K562 (cell line): ENCODE measurements at regions not wholly inside any gene's neighbourhood (a gene's known extent, or its start where the extent isn't known, plus 50 kb on each side); places are given as distances from the start of the nearest gene placed in this dataset.

ENCODE experiments used
- ATAC-seq: fragments of 200-7000 bp; cut with Tn5 transposase; 3 replicates; pipeline ENCODE4 v1.9.1; 2020; ENCODE audit warnings: moderate library complexity
- BruUV-seq: library from RNA; stranded (reverse); fragments of 400-500 nt; replicated peaks from 2 replicates; lab custom pipeline; 2021; lab: Mats Ljungman, UMichigan
- CTCF ChIA-PET: fragments of 300-600 bp; formaldehyde crosslinking; extraction: SDS; loops from one replicate; lab custom pipeline; 2021; ENCODE audit warnings: low intra/inter-chr PET ratio; lab: Yijun Ruan, JAX
- POLR2A ChIA-PET: fragments of 300-600, 350-650 bp; sonication (Branson Sonifier 250); formaldehyde crosslinking; extraction: SDS; loops from one replicate; lab custom pipeline; 2021; ENCODE audit warnings: antibody characterized with exemption, inconsistent platforms; lab: Yijun Ruan, JAX
- DNase-seq, 4 experiments: peaks; one replicate each; pipeline versions ENCODE4 v3.0.0 to v3.0.0-alpha.2; 2011 to 2018; ENCODE audit warnings: low spot score in 3 of 4, mixed read lengths in 3 of 4; ENCODE audit errors: extremely low read depth in 1 of 4
- FAIRE-seq: peaks from 2 replicates; lab custom pipeline; 2011; peaks lifted over from hg19 to GRCh38; lab: Jason Lieb, UNC
- H2AFZ ChIP-seq: 2 replicates; pipeline ENCODE4 v1.6.0; 2011; ENCODE audit warnings: low read depth, low read length, control low read depth, inconsistent platforms
- H3K27ac ChIP-seq: fragments of 200-600 bp; 3 replicates; pipeline ENCODE4 v1.8.0; 2011; ENCODE audit warnings: low read depth, mild to moderate bottlenecking, control low read depth, inconsistent platforms, low read length, moderate library complexity, mixed read lengths; ENCODE audit errors: extremely low read depth
- H3K27me3 ChIP-seq, 2 experiments: fragments of 300-600 bp in 1 of 2; 2 replicates in 1 of 2; 3 replicates in 1 of 2; pipeline versions ENCODE4 v1.6.0 to v1.8.0; 2011; ENCODE audit warnings: inconsistent platforms in 2 of 2, low read length in 2 of 2, mild to moderate bottlenecking in 1 of 2, mixed read lengths in 1 of 2, moderate library complexity in 1 of 2; ENCODE audit not compliant: control insufficient read depth in 2 of 2, insufficient read depth in 2 of 2
- H3K36me3 ChIP-seq: fragments of 300-600 bp; 3 replicates; pipeline ENCODE4 v1.8.0; 2011; ENCODE audit warnings: mild to moderate bottlenecking, low read length, inconsistent platforms; ENCODE audit not compliant: control insufficient read depth, insufficient read depth
- H3K4me1 ChIP-seq, 2 experiments: fragments of 200-600 bp in 1 of 2; replicated peaks in 1 of 2; 2 replicates in 1 of 2; 3 replicates in 1 of 2; pipeline versions ENCODE4 v1.5.1 to v1.8.0; 2011; ENCODE audit warnings: inconsistent platforms in 2 of 2, low read length in 2 of 2, mild to moderate bottlenecking in 1 of 2, mixed read lengths in 1 of 2, moderate library complexity in 1 of 2; ENCODE audit not compliant: control insufficient read depth in 2 of 2, insufficient read depth in 2 of 2
- H3K4me2 ChIP-seq: 2 replicates; pipeline ENCODE4 v1.6.1; 2011; ENCODE audit warnings: low read length, control low read depth, inconsistent platforms, mixed read lengths; ENCODE audit not compliant: insufficient read depth
- H3K4me3 ChIP-seq: fragments of 200-600 bp; sonication (generic), shearing (Covaris generic); 2 replicates; pipeline ENCODE4 v1.5.1; 2016; ENCODE audit warnings: control low read depth, inconsistent platforms
- H3K79me2 ChIP-seq: fragments of 200-600 bp; 3 replicates; pipeline ENCODE4 v1.8.0; 2011; ENCODE audit warnings: low read length, inconsistent platforms; ENCODE audit not compliant: control insufficient read depth, insufficient read depth
- H3K9ac ChIP-seq, 2 experiments: 2 replicates each; pipeline versions ENCODE4 v1.6.0 to v1.6.1; 2011; ENCODE audit warnings: low read depth in 2 of 2, low read length in 2 of 2, control low read depth in 1 of 2, inconsistent platforms in 1 of 2, mild to moderate bottlenecking in 1 of 2, mixed read lengths in 1 of 2; ENCODE audit not compliant: insufficient read depth in 1 of 2
- H3K9me1 ChIP-seq: one replicate; pipeline ENCODE4 v1.6.0; 2011; ENCODE audit warnings: inconsistent platforms, mild to moderate bottlenecking, low read length, moderate library complexity; ENCODE audit not compliant: control insufficient read depth, insufficient read depth
- H3K9me3 ChIP-seq: replicated peaks from 2 replicates; pipeline ENCODE4 v1.5.1; 2011; ENCODE audit warnings: low read depth, low read length, inconsistent platforms; ENCODE audit not compliant: control insufficient read depth, insufficient read depth
- H4K20me1 ChIP-seq: replicated peaks from 2 replicates; pipeline ENCODE4 v1.6.1; 2011; ENCODE audit warnings: low read length, inconsistent platforms, mixed read lengths; ENCODE audit not compliant: control insufficient read depth, insufficient read depth
- CTCF ChIP-seq, 3 experiments: IDR thresholded peaks in 2 of 3; conservative IDR thresholded peaks in 1 of 3; 2 replicates each; pipeline ENCODE4 v1.5.1; 2011 to 2012; ENCODE audit warnings: low read length in 3 of 3, mild to moderate bottlenecking in 3 of 3, control low read depth in 2 of 3, improper control_type of control experiment in 1 of 3, inconsistent platforms in 1 of 3, low read depth in 1 of 3, mixed read lengths in 1 of 3, moderate library complexity in 1 of 3; ENCODE audit not compliant: insufficient read depth in 2 of 3
- DIDO1 ChIP-seq: fragments of 450-650 bp; IDR thresholded peaks from 2 replicates; pipeline ENCODE4 v1.6.1; 2016; ENCODE audit warnings: low read depth, missing biosample characterization, missing genetic modification characterization
- KHSRP ChIP-seq: fragments of 450-650 bp; IDR thresholded peaks from 2 replicates; pipeline ENCODE4 v1.6.1; 2017
- MAZ ChIP-seq, 2 experiments: fragments of 450-650 bp in 1 of 2; sonication (generic) in 1 of 2; formaldehyde crosslinking; IDR thresholded peaks in 1 of 2; conservative IDR thresholded peaks in 1 of 2; 2 replicates each; pipeline versions ENCODE4 v1.4.0 to v1.5.0; 2020; ENCODE audit warnings: mild to moderate bottlenecking in 1 of 2, missing genetic modification reagents in 1 of 2
- PRDM10 ChIP-seq: fragments of 450-650 bp; IDR thresholded peaks from 2 replicates; pipeline ENCODE4 v1.6.1; 2018; ENCODE audit not compliant: partially characterized antibody
- ZNF175 ChIP-seq: fragments of 200-800 bp; sonication (Bioruptor generic); IDR thresholded peaks from 2 replicates; pipeline ENCODE4 v1.6.1; 2016; ENCODE audit warnings: low read depth, mild to moderate bottlenecking, missing genetic modification characterization, missing compliant biosample characterization
- ZNF23 ChIP-seq: fragments of 250-450 bp; sonication (Bioruptor Pico); IDR thresholded peaks from 2 replicates; pipeline ENCODE4 v1.4.0; 2020; ENCODE audit warnings: mild to moderate bottlenecking
- WGBS: fragments of 100-300 bp; shearing (Covaris generic); methylation state at CpG from one replicate; pipeline ENCODE4 v1.1.6; 2016; ENCODE audit warnings: low coverage, mixed read lengths; ENCODE audit not compliant: insufficient coverage; ENCODE audit errors: missing lambda C conversion rate; 5-methylcytosine and 5-hydroxymethylcytosine counted together
- in situ Hi-C: fragments of 300-500 bp; cut with MboI; formaldehyde crosslinking; loops from 4 replicates; pipeline ENCODE4 v1.15.0; 2018; ENCODE audit warnings: inconsistent platforms, mixed read lengths
- intact Hi-C: fragments of 100-400 bp; cut with micrococcal nuclease; formaldehyde crosslinking; loops from 2 replicates; pipeline ENCODE4 v1.14.2; 2022

DNA sequence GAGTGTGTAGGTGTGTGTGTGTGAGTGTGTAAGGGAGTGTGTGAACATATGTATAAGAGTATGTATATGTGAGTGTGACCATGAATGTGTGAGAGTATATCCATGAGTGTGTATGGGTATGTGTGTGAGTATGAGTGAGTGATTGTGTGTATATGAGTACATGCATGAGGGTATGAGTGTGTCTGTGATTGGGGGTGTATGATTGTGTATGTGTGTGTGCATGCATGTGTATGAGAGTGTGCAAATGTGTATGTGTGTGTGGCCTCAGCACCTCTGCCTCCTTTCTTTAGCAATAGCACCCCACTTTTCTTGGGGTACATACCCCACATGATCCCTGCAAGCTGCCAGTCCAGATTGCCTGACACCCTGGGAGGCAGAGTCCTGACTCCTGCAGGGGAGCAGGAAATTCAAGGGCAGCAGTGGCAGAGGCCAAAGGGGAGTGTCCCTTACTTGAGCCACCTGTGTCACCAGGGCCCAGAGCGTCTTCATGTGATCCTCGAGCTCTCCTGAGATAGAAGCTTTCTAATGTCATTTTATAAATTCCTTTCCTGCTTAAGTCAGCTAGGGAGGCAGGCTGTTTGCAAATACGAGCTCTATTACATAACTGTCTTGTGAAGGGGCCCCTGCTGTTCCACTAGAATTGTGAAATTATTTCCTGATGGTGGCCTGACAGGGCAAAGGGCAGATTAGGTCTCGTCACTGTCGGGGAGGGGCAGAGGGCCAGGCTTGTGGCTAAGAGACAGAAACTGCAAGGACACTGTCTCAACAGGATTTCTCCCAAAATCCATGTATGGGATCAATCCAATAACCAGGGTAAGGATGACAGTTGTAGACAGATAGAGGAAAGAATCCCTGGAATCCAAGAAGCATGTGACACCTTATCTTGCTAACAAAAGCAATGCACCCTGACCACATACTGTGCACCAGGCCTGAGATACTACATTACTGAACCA, 389.1 kb downstream of the GADD45G start:
- intact Hi-C loops (no loop called here), in situ Hi-C loops (no loop called here)
- TF ChIP-seq ZNF23: no peak
- no peak for TF ChIP-seq ZNF175 (CRISPR knock-in tag)
- TF ChIP-seq PRDM10: no peak
- TF ChIP-seq MAZ (CRISPR knock-in tag; conservative IDR thresholded peaks at IDR 0.05 in 1 of 2, IDR thresholded peaks at IDR 0.05 in 1 of 2): no peak
- TF ChIP-seq KHSRP: no peak
- no peak for TF ChIP-seq DIDO1
- no peak for TF ChIP-seq CTCF (IDR thresholded peaks at IDR 0.05 in 2 of 3, conservative IDR thresholded peaks at IDR 0.05 in 1 of 3; ENCODE audit: insufficient read depth in 2 of 3, low read depth in 1 of 3, low read length in 3 of 3)
- no peak overlapping the region for H3K9ac ChIP-seq
- FAIRE-seq: no peak
- H3K27ac ChIP-seq: no peak overlapping the region
- DNase-seq: no peak
- H3K36me3 ChIP-seq: no peaks in the 10 kb centered on the region
- H3K9me1 ChIP-seq: no peaks in the 10 kb centered on the region
- H3K9me3 ChIP-seq: no peaks in the 10 kb centered on the region
- H4K20me1 ChIP-seq: peaks cover 3% of the 10 kb centered on the region; the same call in 1 of the 2 replicates
- peaks cover 0 to 17% of the 10 kb centered on the region in 2 experiments; a peak in 1 of 5 replicates for H3K27me3 ChIP-seq
- H3K4me1 ChIP-seq: no peaks in the 10 kb centered on the region
- ATAC-seq: no peak
- 0% methylated on average over 3 of the region's 5 CpGs for WGBS
- H3K4me2 ChIP-seq: no peak overlapping the region
- no peak overlapping the region for H3K4me3 ChIP-seq
- ChIA-PET POLR2A (no interaction called here), CTCF (no interaction called here)
- no peak overlapping the region for H2AFZ ChIP-seq
- no peaks in the 10 kb centered on the region for H3K79me2 ChIP-seq
- BruUV-seq: no TSS peak
